Hematopoietic multipotent progenitor cell treated with erythropoietin and hydrocortisone succinate and interleukin-3 and kit ligand, for 6 days (in vitro differentiated cells): ENCODE measurements at regions not wholly inside any gene's neighbourhood (a gene's known extent, or its start where the extent isn't known, plus 50 kb on each side); places are given as distances from the start of the nearest gene placed in this dataset.

Experiments
- DNase-seq: peaks from one replicate; pipeline ENCODE4 v3.0.0-alpha.2; 2015

DNA sequence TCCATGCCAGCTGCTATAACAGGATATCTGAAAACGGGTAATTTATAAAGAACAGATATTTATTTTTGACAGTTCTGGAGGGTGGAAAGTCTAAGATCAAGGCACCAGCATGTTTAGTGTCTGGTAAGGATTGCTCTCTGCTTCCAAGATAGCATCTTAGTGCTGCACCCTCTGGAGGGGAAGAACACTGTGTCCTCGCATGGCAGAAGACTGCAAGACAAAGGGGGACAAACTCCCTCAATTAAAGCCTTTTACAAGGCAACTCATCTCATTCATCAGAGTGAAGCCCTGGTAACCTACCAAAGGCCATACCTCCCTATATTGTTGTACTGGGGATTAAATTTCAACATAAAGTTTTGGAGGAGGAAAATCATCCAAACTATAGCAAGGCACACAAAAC, 298.9 kb upstream of the EDIL3 start:
- DNase-seq, result no peak

DNA sequence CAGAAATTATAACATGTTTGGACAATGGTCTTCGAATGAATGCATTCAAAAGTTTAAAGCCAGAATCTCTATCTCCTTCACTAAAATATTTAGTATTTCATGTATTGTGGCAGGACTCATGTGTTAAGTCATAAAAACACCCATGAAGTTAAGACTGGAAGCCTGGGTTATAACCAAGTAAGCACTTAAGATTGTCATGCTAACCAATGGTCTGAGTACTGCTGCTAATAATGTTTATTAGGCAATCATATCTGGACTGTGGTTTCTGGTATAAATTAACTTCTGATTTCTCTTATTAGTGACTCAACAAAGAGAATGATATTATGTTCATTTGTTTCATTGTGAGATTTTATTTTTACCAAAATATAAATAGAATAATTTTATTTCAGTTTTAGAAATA, 297.9 kb upstream of the EDIL3 start:
- no peak for DNase-seq

DNA sequence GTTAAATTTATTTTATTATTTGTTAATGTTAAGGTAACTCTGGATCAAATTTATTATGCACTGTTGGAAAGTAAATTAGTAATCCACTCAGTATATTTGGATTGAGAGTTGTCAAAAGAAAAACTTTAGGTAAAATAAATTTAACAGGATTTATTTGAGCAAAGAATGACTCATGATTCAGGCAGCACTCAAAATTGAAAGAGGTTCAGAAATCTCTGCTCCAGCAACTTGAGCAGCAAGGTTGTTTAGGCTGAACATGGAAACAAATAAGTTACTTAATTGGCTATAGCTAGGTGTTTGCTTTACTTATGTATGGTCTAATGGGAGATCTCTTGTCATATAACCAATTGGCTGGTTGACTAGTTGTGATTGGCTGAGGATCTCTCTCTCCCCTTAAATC, 296.2 kb upstream of the EDIL3 start:
- DNase-seq, result no peak

DNA sequence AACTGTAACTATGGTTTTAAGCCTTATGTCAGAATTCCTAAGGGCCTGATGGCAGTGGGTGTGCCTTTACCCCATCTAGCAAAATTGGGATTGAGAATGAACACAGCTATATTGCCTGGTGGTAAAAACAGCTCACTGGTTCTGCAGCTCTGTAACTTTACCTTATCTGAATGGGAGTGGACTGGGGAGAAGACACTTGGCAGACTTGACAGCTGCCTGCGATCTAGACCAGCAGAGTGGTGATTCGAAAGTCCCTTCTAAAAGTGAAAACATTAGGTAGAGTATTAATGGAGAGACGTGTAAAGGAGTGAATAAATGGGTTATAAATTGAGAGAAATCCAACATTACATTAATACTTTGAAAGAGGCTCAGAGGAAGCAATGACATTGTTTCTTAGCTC, 289.1 kb upstream of the EDIL3 start:
- no peak for DNase-seq

DNA sequence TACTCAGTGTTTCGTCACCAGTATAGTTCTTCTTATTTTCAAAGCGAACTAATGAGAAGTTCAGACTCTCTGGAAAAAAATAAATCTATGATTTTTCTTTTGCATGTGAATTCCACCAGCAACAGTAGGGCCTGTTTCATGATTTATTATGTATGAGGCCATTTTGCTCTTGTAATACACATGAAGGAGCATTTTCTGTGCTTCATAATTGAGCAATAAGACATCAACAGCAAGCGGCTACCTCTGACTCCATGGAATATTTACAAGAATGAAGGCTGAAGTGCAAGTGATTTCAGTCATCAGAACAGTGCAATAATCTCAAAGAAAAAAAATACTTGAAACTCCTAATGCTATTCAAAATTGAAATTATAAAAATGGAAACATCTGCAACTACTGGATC, 282.9 kb upstream of the EDIL3 start:
- no peak for DNase-seq

DNA sequence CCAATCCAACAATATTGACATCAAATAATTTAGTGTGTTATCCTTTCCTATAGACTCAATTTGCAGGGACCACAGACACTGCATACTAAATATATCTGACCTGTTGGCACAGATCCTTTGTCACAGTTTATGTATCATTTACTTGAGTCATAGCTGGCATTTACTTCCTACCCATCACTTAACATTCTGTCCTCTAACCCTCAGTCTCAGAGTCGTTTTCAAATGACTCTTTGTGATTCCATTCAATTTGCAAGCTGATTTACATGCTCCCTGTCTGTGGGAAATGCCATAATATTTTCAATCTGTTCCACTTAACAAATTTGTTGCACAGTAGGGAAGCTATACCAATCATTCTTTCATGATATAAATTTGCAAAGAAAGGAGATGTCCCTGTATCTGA, 265.7 kb upstream of the EDIL3 start:
- no peak for DNase-seq

DNA sequence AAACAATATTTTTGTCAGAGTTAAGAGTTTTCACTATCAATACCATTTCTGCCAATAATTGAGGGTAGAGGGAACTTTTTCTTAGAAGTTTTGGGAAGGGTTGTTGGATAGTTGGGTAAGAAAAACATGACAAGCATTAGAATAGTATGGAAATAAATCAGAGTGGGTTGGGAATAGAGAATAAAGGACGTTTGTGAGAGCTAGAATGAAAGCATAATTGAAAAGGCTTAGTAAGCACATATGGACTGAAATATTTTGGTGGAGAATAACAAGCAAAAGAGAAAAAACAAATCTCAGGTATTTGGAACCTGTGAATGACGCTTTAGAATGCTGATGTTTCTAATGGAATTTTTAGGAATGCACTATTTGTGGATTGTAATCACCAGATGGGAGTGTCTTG, 262.9 kb upstream of the EDIL3 start:
- no peak for DNase-seq

DNA sequence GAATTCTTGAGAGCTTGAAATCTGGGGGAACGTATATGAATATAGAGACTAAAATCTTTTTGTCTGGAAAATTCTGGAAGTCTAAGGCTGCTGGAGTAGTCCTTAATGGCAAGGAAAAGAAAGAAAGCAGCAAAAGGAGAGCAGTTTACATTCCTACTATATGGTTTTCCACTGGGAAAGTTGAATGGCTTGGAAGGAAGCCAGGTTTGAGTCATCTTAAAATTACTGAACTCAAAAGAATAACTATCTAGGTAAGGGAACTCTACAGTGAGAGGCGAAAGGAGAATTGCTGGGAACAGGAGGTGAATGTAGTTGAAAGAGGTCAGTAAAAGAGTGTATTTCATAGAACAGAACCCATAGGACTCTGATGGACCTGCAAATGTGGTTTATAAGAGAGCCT, 258.1 kb upstream of the EDIL3 start:
- no peak for DNase-seq

DNA sequence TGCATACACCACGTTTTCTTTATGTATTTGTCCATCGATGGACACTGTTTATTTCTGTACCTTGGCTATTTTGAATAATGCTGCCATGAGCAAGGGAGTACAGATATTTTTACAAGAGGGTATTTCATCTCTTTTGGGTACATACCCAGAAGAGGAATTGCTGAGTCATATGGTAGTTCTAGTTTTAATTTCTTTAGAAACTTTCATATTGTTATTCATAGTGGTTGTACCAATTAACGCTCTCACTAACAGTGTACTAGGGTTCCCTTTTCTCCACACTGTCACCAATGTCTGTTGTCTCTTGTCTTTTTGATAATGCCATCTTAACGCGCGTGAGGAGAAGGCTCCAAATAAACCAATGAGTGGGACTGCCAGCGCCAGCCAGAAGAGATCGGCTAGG, 257.6 kb upstream of the EDIL3 start:
- DNase-seq, result no peak

DNA sequence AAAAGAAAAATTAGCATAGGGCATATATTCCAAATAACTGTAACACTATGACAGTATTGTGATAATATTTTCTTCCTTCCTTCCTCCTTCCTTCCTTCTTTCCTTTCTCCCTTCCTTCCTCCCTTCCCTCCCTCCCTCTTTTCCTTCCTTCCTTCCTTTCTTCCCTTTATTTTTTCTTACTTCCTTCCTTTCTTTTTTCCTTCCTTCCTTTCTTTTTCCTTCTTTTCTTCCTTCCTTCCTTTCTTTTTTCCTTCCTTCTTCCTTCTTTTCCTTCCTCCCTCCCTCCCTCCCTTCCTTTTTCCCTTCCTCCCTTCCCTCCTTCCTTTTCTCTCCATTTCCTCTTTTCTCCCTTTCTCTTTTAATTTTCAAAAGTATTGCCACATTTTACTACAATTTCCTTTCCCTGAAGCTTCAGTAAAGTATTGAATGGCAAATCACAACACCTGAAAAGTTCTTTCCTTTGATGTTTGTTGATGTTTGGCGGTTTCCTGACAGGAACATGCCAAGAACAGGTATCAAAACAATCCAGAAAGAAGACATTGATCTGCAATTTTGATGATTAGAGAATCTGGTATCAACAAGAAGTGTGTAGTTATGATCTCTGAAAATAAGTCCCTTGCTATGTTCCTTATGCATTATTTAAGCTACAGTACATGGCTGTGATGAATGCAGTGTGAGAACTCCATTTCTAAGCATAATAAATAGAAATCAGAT, 253.1 kb upstream of the EDIL3 start:
- DNase-seq, result no peak

DNA sequence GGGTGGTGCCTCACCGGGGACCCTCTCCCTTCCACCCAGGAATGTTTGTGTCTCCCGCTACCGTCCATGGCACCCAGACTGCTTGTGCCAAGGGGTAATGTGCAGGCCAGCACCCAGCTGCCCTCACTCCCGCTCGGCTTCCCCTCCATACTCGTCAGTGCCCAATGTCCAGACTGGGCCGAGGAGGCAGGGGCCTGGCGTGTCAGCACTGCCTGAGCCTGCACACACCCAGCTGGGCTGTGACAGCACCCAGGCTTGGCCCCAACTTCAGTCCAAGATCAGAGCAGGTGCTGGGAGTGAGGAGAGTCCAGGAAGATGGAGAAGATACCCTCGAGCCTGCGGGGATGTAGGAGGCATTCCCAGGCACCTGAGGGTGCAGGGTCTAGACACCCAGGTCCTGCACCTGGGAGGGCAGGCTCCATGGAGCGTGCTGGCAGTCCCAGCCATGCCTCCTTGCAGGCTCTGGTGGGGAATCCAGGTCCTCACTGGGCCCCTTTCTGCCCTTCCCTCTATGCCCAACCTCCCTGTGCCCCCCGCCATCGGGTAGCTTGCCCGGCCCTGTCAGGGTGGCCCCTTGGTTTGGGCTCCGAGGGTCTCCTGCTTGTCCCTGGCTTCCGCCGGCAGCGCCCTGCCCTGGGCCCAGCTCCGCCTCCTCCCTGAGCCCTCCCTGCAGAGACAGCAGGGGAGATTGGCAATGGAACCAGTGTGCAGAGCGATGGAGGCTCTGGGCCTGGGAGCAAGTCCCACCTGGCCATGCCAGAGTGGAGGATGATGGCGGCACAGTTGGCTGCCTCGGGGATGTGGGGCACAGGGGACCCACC, 250.8 kb upstream of the EDIL3 start:
- no peak for DNase-seq

DNA sequence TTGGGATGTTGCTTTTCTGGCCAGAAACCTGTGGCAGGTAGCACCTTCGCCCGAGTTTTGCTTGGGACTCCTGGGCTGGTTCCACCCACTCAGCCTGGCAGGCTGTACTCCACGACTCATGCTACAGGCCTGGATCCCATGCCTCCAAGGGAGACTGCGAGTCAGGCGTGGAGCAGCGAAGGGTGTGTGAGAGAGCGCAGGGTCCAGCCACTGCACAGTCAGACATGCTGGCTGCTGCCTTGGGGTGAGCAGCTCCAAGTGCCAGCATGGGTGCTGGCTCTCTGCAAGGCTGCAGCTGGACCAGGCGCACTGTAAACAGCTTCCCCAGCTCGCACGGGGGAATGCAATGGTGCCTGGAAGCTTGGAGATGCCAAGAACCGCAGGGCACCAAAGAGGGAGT, 249.6 kb upstream of the EDIL3 start:
- DNase-seq, result no peak

DNA sequence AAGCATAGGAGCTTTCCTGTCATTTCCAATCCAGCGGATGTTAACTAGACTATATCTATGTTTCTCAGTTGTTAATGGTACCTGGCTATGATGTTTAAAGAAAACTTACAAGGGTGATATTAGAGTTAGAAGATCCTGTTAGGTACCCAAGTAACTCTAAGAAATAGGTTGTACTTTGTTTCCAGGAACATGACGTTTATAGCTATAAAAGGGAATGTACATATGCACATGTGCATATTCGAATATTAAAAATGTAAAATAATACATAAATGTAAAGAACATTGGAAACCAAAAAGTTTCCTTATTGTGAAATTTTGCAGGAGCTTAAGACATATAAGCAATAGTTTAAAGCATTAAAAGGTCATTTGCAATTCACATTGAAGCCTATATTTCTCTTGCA, 247.7 kb upstream of the EDIL3 start:
- no peak for DNase-seq

DNA sequence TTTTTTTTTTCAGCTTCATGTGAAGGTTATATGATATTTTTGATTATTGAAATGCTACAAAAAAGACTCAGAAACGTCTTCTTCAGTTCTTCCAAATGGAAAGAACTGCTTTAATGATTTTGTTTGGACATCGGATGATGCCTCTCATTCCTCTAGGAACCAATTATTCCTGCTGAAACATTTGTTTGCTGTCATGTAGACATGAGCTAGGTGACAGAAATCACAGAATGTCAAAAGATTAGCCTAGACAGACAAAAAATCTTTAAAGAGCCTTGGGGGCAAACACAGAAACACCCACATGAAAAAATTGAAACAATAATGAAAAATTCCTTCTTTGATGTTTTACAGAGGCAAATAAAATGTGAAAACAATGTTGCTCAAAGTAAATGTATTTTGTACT, 244.2 kb upstream of the EDIL3 start:
- DNase-seq, result no peak

DNA sequence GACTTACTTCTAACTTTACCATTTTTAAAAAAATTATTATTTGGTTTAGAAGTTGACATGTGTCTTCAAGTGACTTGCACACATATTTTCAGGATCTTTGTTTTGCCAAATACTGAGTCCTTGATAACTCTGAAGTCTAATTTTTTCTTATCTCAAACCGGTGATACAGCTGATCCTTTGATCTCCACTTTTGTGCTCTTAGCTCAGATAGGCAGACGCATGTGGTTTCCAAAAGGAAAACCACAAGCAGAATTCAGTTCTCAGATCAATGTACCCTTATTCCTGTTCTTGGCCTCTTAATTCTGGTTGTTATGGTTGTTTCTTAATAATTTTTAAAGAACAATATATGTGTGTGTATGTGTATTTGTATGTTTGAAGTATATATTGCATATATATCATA, 238.3 kb upstream of the EDIL3 start:
- DNase-seq, result peak; percentile 85

DNA sequence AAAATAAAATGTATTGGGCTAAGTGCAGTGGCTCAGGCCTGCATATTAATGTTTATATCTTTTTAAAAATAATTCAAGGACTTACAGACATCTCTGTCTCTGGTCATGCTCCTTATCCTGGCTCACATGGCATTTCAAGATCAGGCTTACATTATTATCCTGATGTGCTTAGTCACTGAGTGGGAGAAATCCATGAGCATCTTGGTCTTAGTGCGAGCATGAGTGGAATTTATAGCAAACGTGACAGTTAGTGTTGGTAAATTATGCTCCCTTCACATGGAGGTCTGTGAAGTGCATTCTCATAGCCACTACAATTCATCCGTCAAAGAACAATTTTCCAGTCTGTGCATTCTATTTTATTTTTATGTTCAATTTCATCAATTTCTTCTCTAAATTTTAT, 237.8 kb upstream of the EDIL3 start:
- DNase-seq, result peak; percentile 38

DNA sequence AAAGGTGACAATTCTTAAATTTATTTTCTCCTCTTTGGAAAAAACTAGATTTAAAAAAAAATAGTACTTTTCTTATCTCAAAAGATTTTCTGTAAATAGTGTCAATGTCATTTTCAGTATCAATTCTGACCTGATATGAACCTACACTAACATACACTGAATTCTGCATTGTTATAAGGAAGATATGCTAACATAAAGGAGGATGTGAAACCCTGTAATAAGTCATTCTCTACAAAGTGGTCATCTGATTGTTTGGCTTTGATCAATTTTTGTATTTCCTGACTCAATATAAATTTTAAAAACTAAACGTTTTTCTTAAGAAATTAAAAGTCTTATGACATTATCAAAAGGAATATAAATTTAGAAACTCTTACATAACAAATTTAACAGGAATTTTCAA, 233.6 kb upstream of the EDIL3 start:
- DNase-seq, result no peak

DNA sequence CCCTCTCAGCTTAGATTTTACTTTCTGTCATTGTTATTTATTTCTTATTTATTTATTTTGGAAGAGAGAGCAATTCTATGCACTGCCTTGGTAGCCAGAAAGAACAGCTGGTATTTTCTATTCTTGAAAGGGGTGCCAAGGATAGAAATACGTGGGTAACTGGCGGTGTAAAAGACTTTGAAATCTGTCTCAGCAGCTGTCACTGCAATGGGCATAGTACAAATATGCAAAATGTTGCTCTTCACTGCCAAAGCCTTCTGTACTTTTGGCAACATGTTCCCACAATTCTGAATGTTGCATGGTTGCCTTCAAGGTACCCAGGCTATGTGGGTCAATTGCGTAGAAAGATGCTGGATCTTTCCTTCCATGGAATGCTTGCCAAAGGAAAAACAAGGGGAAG, 230.2 kb upstream of the EDIL3 start:
- no peak for DNase-seq

DNA sequence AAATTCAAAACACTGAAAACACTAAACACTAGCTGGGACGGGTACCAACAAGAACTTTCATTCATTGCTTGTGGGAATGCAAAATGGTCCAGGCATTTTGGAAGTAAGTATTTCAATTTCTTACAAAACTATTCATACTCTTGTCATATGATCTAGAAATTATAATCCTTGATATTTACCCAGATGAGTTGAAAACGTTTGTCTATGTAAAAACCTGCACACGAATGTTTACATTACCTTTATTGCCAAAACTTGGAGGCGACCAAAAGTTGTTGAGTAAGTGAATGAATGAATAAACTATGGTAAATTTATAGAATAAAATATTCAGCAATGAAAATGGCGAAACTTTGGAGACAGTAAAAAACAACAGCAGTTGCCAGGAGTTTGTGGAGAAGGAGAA, 222.1 kb upstream of the EDIL3 start:
- DNase-seq, result no peak

DNA sequence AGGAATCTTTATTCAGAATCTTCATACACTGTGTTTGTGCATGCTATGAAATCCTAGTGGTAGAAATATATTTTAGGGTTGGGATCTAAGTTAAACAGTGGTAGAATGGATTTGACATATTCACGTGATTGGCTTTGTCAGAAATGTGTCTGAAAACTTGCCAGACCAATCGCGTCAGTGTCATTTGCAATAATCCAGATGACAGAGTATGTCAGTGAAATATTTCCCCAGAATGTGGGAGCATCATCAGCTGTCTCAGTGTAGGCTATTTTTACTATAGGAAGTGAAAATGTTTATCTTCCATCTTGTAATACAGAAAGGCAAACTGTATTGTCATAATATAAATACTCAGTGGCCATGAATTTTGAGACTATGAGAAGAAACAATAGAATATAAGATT, 220.6 kb upstream of the EDIL3 start:
- no peak for DNase-seq

DNA sequence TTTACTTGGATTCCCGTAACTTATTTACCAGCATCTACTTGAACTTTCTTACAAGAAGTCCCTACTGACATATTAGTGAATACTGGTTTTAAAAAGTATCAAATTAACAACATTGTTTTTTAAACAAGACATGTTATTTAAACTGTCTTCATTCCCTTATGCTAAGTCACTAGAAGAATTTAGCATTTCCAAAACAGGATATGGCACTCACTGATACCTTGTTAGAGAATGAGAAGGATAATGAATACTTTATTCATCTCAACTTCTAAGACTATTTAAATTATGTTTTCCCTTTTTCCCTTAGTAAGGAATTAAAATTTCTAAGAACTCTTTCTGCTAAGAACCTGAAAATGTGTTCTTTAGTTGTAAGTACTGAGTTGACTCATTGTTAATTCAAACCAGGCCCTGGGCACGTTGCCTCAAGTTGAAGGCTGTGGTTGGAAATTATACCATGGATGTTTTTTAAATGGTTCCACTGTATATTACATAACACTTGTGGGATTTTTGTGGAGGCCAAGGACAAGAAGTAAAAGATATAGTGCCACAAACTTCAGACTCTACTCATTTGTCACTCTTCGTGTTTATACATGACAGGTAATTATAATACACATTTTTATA, 219.0 kb upstream of the EDIL3 start:
- DNase-seq, result no peak

DNA sequence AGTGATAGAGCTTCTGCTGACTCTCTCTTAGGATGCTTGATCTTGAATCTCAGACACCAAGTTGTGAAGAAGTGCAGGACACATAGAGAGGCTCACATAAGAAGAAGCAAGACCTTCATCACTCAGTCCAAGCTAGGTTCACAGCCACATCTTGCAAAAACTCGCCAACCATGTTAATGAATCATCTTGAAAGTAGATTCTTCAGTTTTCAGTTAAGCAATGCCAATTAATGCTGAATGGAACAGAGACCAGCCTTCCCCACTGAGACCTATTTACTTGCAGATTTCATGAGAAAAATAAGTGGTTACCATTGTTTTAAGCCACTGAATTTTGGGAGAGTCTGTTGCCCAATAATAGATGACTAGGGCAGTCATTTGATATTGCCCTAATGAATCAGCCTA, 217.7 kb upstream of the EDIL3 start:
- DNase-seq, result no peak

DNA sequence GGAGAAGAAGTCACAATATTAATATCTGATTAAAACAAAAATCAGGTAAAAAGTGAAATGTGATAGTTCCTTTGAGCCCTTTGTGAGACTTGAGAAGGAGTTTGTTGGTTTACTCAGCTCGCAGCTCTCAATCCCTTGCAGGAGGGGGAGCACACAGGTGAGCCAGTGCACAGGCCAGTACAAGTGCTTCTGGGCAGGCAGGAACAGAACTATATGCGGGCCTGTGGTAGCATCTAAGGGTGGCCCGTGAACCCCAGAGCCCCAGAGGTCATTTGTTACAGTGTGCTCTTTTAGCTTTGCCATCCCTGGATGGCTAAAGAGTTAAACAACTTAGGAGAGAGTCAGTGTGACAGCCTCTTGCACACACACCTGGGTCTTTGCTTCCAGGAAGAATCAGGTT, 215.3 kb upstream of the EDIL3 start:
- no peak for DNase-seq

DNA sequence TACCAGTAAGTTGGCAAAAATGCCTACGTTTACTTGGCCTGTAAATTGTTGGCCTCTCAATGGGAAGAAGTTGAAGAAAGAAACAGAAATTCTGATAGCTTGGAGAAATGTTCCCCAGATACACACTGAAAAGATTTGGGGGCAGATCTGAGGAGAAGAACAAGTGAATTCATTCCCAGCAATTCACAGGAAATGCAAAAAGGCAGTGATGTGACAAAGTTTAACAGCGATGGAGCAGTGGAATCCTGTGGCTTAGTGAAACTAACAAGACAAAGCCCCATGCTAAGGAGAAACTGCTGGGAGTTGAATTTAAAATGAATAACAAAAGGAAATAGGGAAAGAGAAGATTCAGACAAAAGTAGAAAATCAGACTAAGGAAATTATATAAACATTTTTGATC, 213.2 kb upstream of the EDIL3 start:
- DNase-seq, result no peak
